Vagina (tissue), 2 donors: ENCODE measurements at regions not wholly inside any gene's neighbourhood (a gene's known extent, or its start where the extent isn't known, plus 50 kb on each side); places are given as distances from the start of the nearest gene placed in this dataset. TPM values are rescaled to one million over a fixed set of nuclear protein-coding genes. Genes with fewer than 3 reads are reported as not detected.

Experiments
- DNase-seq, 2 donors: peaks; one replicate each; pipeline ENCODE4 v3.0.0-alpha.2; 2017; ENCODE audit errors: extremely low spot score in 2 of 2
- H3K27ac ChIP-seq: fragments of 200-600 bp; sonication (generic); one replicate; pipeline ENCODE4 v1.5.1; 2019
- H3K27me3 ChIP-seq: fragments of 200-600 bp; sonication (generic); one replicate; pipeline ENCODE4 v1.5.1; 2019
- H3K36me3 ChIP-seq, 2 donors: fragments of 200-600 bp; sonication (generic); one replicate each; pipeline ENCODE4 v1.5.1; 2017 to 2019
- H3K4me1 ChIP-seq: fragments of 200-600 bp; sonication (generic); one replicate; pipeline ENCODE4 v1.5.1; 2019
- H3K4me3 ChIP-seq, 2 donors: fragments of 200-600 bp; sonication (generic); 1 replicate in 1 of 2; 2 replicates in 1 of 2; pipeline ENCODE4 v1.5.1; 2016 to 2019
- H3K9me3 ChIP-seq: fragments of 200-600 bp; sonication (generic); one replicate; pipeline ENCODE4 v1.5.1; 2019
- POLR2A ChIP-seq, 2 donors: fragments of 450-650 bp; IDR thresholded peaks; one replicate each; pipeline ENCODE4 v1.6.1; 2017; ENCODE audit warnings: antibody characterized with exemption in 2 of 2, mild to moderate bottlenecking in 2 of 2, moderate library complexity in 2 of 2
- POLR2AphosphoS5 ChIP-seq, 2 donors: sonication (generic); formaldehyde crosslinking; IDR thresholded peaks; one replicate each; pipeline ENCODE4 v1.9.0; 2017; ENCODE audit warnings: antibody characterized with exemption in 2 of 2, mild to moderate bottlenecking in 2 of 2, low read depth in 1 of 2; ENCODE audit not compliant: insufficient read depth in 1 of 2
- intact Hi-C: fragments of 100-400 bp; cut with DNase I; formaldehyde crosslinking; loops from one replicate; pipeline ENCODE4 v1.15.1; 2023
- small RNA-seq: library from RNA; depleted of rRNA; stranded (forward); fragments of <200 nt; gene quantifications from one replicate; pipeline ENCODE3, GENCODE V24; 2016
- TF ChIP-seq, protein P1 (sequence below), 3 experiments: fragments of 450-650 bp in 2 of 3; fragments of 200-600 bp in 1 of 3; sonication (generic) in 1 of 3; IDR thresholded peaks; one replicate each; pipeline ENCODE4 v1.5.1; 2017 to 2019; ENCODE audit warnings: antibody characterized with exemption in 3 of 3, mild to moderate bottlenecking in 2 of 3, moderate library complexity in 2 of 3

DNA sequence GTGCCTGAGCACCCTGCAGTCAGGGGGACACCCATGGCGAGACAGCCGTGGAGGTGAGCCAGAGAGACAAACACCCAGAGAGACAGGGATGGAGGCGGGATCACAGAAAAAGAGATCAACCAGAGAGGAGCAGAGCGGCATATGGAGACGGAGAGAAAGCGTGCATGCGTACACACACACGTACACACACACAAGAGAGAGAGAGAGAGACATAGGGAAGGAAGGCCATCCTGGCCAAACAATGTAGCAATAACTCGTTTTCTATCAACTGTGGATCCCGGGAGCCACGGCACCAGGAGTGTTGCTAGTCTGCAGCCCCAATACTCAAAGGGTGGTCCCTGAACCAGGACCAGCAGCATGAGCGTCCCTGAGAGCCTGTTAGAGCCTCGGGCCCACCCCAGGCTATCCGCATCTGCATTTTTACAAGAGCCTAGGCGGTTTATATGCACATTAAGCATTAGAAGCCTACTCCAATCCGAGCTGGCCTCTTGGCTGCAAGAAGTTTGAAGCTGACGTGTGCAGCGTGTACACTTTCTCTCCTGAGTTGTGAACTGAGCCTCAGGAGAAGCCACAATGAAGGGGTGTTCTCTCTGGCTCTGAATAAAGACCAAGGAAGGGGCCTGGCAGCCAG, 50.1 kb upstream of the MYCN start:
- H3K27me3 ChIP-seq, result no peaks in the 10 kb centered on the region
- H3K9me3 ChIP-seq, result no peaks in the 10 kb centered on the region
- no peak for DNase-seq
- no peaks in the 10 kb centered on the region for H3K4me1 ChIP-seq
- H3K4me3 ChIP-seq, result no peak overlapping the region
- H3K36me3 ChIP-seq, result no peaks in the 10 kb centered on the region
- intact Hi-C loops, result no loop called here
- no peak overlapping the region for H3K27ac ChIP-seq
- TF ChIP-seq POLR2AphosphoS5 (IDR thresholded peaks at IDR 0.05; ENCODE audit: insufficient read depth in 1 of 2, low read depth in 1 of 2) (no peak), POLR2A (IDR thresholded peaks at IDR 0.05) (no peak)
- TF ChIP-seq, protein P1, sequence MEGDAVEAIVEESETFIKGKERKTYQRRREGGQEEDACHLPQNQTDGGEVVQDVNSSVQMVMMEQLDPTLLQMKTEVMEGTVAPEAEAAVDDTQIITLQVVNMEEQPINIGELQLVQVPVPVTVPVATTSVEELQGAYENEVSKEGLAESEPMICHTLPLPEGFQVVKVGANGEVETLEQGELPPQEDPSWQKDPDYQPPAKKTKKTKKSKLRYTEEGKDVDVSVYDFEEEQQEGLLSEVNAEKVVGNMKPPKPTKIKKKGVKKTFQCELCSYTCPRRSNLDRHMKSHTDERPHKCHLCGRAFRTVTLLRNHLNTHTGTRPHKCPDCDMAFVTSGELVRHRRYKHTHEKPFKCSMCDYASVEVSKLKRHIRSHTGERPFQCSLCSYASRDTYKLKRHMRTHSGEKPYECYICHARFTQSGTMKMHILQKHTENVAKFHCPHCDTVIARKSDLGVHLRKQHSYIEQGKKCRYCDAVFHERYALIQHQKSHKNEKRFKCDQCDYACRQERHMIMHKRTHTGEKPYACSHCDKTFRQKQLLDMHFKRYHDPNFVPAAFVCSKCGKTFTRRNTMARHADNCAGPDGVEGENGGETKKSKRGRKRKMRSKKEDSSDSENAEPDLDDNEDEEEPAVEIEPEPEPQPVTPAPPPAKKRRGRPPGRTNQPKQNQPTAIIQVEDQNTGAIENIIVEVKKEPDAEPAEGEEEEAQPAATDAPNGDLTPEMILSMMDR (IDR thresholded peaks at IDR 0.05), result no peak

Small RNA genes in the stretch of these regions (small RNA-seq; reads per million reads assigned to genes)
- gene RNU5E-7P, result not detected
